GM18909 (cell line): ENCODE measurements at regions not wholly inside any gene's neighbourhood (a gene's known extent, or its start where the extent isn't known, plus 50 kb on each side); places are given as distances from the start of the nearest gene placed in this dataset.

Experiments
- ATAC-seq: cut with Tn5 transposase; IDR thresholded peaks from one replicate; pipeline ENCODE4 v1.9.1; 2021; ENCODE audit warnings: mild to moderate bottlenecking; ENCODE audit not compliant: unreplicated experiment, poor library complexity

GRCh38 chr18:22607284-22607635, 189.5 kb upstream of the CTAGE1 start:
- no peak for ATAC-seq

- no peak for ATAC-seq
Measured at GRCh38 chr18:22608847-22609246, 191.1 kb upstream of the CTAGE1 start.

DNA sequence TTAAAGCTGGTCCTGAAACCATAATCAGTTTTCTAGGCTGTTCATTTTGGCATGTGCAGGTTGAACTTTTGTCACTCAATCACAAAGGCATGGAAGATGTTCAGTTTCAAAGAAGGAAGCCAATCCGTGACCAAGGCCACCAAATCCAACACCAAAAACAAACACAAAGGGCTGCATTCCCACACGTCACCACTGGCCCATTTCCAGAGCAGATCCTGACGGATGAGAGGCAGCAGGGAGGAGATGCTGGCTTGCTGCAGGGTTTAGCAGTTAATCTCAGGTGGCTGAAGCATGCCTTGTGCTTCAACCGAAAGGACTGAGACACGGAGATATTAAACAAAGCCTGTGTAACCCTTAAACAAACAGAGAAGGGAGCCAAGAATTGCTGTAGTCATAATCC, 191.9 kb upstream of the CTAGE1 start:
- no peak for ATAC-seq

DNA sequence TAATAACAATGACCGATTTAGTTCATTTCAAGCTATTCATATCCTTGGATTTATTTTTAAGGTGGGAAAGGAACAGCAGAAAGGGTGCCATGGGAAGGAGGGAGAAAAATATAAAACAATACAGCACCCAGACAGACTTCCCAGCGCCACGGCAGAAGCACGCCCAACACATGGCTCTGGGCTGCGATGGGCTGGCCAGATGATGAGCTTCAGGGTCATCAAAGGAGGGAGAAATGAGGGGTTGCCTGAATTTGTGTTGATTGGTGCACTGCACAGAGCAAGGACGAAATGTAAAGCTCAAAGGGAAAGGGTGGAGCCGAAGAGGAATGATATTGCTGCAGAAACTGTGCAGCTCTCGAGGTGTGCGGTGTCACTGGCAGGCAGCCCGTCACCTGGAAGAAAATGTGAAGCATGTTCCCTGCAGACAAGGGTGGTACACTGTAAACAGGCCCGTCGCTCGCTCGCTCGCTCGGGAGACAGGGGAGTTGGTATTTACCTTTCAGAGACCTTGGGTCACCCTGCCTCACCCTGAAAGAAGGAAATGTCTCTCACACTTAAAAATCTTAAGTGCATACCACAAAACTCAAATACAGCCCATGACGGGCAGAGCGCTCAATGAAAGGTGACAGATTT, 195.5 kb upstream of the CTAGE1 start:
- no peak for ATAC-seq

DNA sequence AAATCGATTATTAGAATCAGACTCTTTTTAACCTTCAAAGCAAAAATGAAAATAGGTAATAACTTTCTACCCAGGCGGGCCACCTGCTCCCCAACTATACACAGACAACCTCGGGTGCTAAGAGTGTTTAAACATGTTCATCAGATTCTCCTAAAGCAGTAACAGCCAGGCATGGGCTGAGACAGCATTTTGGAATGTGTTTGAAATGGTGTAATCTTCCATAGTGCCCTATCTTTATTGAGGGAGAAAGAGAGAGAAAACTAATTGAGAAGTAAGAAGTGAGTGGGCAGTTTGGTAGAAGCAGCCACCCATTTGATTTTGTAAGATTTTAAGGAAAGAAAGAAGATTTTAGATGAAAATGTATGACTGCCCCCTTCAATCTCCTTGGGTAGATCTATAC, 196.1 kb upstream of the CTAGE1 start:
- no peak for ATAC-seq

DNA sequence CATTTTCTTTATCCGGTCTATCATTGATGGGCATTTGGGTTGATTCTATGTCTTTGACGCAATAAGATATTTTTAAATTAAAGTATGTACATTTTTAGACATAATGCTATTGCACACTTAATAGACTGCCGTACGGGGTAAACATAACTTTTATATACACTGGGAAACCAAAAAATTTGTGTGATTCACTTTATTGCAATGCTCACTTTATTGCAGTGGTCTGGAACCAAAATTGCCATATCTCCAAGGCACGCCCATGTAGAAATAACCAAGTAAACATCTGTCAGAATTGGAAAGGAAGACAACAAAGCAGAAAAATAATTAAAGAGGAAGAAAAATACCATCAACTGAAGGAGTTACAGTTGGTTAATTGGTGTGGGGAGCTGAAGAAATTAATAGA, 205.8 kb upstream of the CTAGE1 start:
- no peak for ATAC-seq

GRCh38 chr18:22624176-22624575, 206.5 kb upstream of the CTAGE1 start:
- no peak for ATAC-seq

DNA sequence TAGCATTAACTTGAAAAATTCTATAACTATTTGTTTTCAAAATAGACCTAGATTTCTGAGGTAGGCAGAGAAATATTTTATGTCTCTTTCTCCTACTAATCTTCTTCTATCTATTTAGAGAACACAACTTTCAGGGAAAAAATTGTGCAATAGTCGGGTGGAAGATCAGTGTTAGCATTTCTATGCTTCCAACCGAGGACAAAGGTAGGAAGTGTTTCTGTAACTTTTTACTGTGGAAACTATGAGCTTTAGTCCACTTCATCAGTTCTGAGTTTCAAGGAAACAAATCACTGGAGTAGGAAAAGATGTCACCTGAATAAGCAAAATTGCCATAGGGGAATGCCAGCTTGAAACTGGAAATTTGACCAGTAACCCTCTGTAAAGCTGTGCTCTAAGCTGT, 207.7 kb upstream of the CTAGE1 start:
- ATAC-seq, result no peak

DNA sequence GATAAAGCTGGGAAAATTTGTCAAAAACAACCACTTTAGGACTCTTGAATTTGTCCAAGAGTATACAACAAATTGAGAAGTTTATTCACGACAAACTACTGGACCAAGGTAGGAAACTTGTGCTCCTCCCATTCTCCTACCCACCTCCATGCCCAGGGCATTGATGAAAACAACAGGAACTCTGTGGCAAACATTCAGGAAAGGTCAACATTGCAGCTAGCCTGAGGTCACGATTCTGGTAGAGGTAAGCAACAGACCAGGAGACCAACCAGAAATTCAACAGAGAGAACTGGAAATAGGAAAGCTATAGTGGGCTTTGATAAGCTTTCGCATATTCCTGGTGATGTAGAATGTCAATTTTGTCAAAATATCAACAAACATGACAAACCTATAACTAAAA, 209.1 kb upstream of the CTAGE1 start:
- no peak for ATAC-seq

GRCh38 chr18:22627506-22627905, 209.8 kb upstream of the CTAGE1 start:
- ATAC-seq, result no peak

- no peak for ATAC-seq
Measured at GRCh38 chr18:22628795-22629510, 211.2 kb upstream of the CTAGE1 start.

GRCh38 chr18:22630980-22631379, 213.3 kb upstream of the CTAGE1 start:
- ATAC-seq, result no peak

DNA sequence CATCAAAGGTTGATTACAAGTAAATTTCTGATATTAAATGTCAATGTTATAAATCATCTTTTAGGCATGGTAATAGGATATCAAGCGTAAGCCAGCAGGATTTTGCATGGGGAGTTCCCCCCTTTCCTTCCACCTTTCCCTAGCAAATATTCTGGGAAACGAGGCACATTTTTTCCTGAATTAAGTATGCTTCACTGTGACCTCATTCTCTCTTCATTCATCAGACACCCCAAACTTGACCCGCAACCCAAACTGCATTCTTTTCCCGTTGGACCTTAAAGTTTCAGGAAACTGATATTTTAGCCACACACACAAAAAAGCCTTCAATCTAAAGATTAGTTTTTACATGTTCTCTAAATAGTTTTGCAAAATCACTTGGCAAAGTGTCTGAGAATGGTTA, 214.5 kb upstream of the CTAGE1 start:
- ATAC-seq, result no peak

DNA sequence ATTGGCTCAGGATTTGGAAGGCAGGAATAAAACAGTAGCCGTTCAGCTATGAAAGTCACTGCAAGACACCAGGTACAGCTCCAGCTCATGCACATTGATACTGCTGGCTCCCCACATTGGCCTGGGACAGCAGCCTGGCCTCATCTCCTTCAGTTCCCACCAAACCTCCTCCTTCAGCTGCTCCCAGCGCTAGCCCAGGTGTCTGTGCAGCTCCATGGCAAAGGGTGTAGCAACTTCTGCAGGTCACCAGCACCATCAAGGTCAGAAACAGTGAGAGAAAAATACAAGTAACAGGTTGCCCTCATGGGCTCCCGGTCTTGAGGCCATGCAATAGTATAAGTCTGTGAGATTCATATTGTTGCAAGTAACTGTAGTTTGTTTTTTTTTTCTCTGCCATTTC, 216.7 kb upstream of the CTAGE1 start:
- ATAC-seq, result no peak

GRCh38 chr18:22637787-22638186, 220.1 kb upstream of the CTAGE1 start:
- no peak for ATAC-seq

DNA sequence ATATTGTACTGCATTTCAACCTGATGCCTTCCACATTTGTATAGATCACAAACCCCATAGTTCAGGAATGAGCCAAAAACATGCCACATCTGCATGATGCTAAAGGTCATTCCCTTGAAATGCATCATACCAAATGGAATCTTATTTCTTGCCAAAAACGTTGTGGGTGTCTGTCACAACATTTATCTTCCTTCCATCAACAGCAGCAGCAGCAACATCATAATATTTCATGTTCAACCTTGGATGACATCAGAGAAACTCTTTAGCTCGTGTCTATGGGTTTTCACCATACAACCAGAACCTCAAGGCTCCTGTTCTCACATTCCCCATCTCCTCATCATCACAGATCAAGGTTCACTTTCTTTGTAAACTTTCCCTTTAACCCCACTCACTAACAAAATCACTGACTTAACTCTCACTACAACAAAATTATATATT, 221.3 kb upstream of the CTAGE1 start:
- no peak for ATAC-seq

- ATAC-seq, result no peak
Measured at GRCh38 chr18:22639561-22639960, 221.8 kb upstream of the CTAGE1 start.

GRCh38 chr18:22640281-22640842, 222.6 kb upstream of the CTAGE1 start:
- no peak for ATAC-seq

GRCh38 chr18:22641958-22642357, 224.2 kb upstream of the CTAGE1 start:
- ATAC-seq, result no peak

DNA sequence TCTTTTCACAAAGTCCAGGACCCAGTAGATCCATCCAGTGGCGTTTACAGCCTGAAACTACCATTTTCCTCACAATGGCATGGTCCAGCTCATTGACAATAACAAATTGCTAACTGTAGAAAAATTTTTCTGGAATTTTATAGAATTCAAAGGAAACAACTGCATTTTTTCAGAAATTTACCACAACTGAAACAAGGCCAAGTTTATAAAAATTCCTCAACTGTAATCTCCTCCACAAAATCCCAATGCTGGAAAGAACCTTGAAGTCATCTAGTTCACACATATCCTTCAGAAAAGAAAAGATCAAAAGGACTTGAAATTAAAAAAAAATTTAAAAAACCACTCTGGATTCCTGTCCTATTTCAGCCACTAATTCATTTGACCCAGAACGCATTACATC, 226.0 kb upstream of the CTAGE1 start:
- ATAC-seq, result no peak

GRCh38 chr18:22650247-22650646, 232.5 kb upstream of the CTAGE1 start:
- ATAC-seq, result no peak

DNA sequence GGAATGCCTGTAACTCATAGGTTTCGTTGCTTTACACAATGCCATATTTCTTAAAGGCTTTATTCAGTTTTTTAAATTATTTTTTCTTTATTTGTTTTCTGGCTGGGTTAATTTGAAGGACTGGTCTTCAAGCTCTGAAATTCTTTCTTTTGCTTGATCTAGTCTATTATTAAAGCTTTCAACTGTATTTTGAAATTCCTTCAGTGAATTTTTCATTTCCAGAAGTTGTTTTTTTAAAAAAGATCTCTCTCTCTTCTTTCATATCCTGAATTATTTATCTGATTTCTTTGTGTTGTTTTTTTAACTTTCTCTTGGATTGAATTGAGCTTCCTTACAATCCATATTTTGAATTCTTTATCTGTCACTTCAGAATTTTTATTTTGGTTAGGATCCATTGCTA, 239.9 kb upstream of the CTAGE1 start:
- no peak for ATAC-seq
